ENCODE measurements at regions not wholly inside any gene's neighbourhood (a gene's known extent, or its start where the extent isn't known, plus 50 kb on each side); places are given as distances from the start of the nearest gene placed in this dataset.

DNA sequence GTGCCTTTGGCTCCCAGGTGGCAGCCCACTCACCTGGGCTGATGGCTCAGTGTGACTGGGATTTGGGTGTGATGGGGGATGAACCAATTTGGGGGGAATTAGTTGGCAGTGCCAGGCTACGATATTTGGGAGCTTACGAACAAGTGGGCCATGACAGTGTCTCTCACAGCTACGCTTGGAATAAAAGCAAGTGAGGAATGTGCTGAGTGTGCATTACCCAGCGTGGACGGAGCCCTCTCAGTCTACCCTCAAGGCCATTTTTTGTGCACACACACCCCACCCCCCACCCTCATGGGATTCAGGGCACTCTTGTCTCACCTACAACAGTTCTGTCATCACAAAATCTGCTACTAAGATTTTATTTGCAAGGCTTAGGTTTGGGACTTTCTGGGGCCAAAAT, 329.1 kb downstream of the NDFIP2 start:
- Mint-ChIP-seq H3K9me3 (peaks cover 0 to 1% of the 10 kb centered on the region in 2 donors), H3K36me3 (no peaks in the 10 kb centered on the region), H3K27ac (no peak overlapping the region)
- DNase-seq (ENCODE audit: low spot score in 2 of 2) (no peak), ATAC-seq (no peak)

DNA sequence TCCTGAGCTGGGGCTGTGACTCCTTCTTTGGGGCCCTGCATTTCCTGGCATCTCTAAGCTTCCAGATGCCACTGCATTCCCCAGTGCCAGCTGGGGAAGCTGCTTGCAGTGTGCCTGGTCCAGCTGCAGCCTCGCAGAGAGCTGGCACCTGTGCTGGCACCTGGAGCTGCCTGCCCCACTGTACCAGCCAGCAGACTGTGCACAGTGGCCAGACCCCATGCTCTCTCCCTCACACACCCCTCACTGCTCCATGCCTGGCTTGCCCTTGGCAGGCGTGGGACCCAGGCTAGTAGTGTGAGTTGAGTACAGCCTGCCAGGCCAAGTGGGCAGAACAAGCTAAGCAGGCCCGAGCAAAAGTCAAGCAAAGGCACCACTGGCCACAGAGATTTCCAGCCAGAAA, 327.5 kb downstream of the NDFIP2 start:
- H3K36me3 Mint-ChIP-seq: no peaks in the 10 kb centered on the region
- no peaks in the 10 kb centered on the region for H3K9me3 Mint-ChIP-seq
- ATAC-seq: no peak
- no peak for DNase-seq (ENCODE audit: low spot score in 2 of 2)
- no peak overlapping the region for H3K27ac Mint-ChIP-seq

GRCh38 chr13:79807554-79807953, 326.6 kb downstream of the NDFIP2 start:
- ATAC-seq (no peak), DNase-seq (ENCODE audit: low spot score in 2 of 2) (no peak)
- H3K27ac Mint-ChIP-seq: no peak overlapping the region
- H3K9me3 Mint-ChIP-seq: no peaks in the 10 kb centered on the region
- no peaks in the 10 kb centered on the region for H3K36me3 Mint-ChIP-seq

- H3K9me3 Mint-ChIP-seq: no peaks in the 10 kb centered on the region
- DNase-seq (ENCODE audit: low spot score in 2 of 2): no peak
- H3K27ac Mint-ChIP-seq: no peak overlapping the region
- ATAC-seq: no peak
- no peaks in the 10 kb centered on the region for H3K36me3 Mint-ChIP-seq
Observed at GRCh38 chr13:79806821-79807220, 325.9 kb downstream of the NDFIP2 start.

DNA sequence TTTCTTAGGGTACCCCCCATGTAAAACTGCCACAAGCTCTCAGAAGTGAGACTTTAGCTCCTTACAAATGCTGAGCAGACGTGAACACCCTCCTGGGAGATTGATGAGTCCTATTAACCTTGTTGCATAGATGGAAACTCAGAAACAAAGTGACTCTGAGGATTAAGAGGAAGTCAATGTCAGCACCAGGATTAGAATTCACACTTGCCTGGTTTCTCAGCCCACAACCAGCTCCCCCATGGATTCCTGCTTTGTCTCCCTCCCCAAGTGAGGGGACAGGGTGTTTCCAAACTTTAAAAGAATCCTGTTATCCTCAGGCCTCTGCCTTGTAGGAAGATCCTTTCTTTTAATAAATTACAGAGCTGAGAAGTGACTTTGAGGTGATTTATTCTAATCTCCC, 324.4 kb downstream of the NDFIP2 start:
- Mint-ChIP-seq H3K36me3 (no peaks in the 10 kb centered on the region), H3K9me3 (no peaks in the 10 kb centered on the region), H3K27ac (no peak overlapping the region)
- DNase-seq (ENCODE audit: low spot score in 2 of 2): no peak
- ATAC-seq: no peak

DNA sequence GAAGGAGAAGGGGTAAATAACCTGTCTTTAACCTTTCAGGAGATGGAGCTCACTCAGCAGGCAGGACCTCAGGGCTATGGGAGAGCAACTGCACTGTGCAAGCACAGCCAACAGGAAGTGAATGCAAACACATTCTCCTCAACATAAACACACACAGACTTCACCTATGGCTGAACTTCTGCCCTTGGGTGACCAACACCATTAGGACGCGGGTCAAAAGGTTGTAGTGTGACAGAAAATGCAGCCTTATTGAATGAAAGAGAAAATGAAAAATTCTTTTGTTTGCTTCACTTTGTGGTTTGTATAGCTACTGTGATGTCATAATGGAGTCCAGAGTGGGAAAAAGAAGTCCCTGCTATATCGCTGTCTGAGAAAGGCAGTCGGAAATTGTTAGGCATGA, 323.0 kb downstream of the NDFIP2 start:
- ATAC-seq (no peak), DNase-seq (ENCODE audit: low spot score in 2 of 2) (no peak)
- H3K27ac Mint-ChIP-seq: no peak overlapping the region
- H3K36me3 Mint-ChIP-seq: no peaks in the 10 kb centered on the region
- H3K9me3 Mint-ChIP-seq: no peaks in the 10 kb centered on the region

DNA sequence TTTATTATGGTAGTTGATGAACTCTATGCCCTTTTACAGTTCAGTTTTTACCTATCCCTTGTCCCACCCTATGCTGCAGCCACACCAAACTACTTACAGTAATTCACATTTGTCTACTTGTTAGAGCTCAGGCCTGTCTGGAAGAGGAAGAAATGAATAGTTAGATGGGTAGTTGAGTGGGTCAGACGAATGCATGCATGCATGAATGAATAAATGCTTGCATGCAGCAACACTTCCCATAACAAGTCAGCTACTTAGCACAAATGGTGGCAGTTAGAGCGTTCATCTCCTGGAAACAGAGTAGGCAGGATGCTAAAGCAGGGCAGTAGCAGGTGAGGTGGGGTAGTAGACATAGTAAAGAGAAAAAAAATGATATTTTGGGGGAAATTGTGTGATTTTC, 322.3 kb downstream of the NDFIP2 start:
- no peaks in the 10 kb centered on the region for H3K9me3 Mint-ChIP-seq
- no peak for ATAC-seq
- H3K36me3 Mint-ChIP-seq: no peaks in the 10 kb centered on the region

DNA sequence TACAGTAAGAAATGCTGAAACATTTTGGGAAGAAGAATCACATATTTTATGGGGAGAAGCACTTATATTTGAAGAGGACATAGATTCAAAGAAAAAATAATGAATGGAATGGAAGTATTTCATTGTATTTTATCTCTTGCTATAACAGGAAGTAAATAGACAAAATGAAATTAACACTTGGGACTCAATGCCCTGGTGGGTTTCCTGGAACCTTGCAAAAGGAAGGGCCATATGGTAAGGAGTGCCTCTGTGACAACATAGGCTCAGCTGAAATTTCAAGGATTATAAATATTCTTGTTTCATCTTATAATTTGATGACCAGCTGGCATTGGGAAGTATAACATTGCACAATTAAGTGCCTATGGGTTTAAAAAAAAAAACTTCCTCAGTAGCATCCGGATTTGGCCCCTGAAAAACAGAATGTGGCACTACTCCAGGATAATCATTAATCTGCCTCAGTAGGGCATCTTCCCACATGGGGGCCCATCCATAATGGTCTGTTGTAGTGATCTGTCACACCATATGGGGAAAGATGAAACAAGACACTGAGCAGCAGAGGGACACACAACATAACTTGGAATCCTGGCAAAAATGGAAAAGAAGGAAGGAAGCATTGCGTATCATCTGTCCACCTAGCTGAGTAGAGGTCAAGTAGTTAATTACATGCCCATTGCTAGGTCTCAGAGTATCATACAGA, 321.6 kb downstream of the NDFIP2 start:
- no peak for ATAC-seq
- no peaks in the 10 kb centered on the region for H3K36me3 Mint-ChIP-seq
- no peak overlapping the region for H3K27ac Mint-ChIP-seq
- no peak for DNase-seq (ENCODE audit: low spot score in 2 of 2)
- no peaks in the 10 kb centered on the region for H3K9me3 Mint-ChIP-seq

More for the DNA sequence above, 322.3 kb downstream of the NDFIP2 start:
- no peak overlapping the region for H3K27ac Mint-ChIP-seq
- DNase-seq (ENCODE audit: low spot score in 2 of 2): no peak

DNA sequence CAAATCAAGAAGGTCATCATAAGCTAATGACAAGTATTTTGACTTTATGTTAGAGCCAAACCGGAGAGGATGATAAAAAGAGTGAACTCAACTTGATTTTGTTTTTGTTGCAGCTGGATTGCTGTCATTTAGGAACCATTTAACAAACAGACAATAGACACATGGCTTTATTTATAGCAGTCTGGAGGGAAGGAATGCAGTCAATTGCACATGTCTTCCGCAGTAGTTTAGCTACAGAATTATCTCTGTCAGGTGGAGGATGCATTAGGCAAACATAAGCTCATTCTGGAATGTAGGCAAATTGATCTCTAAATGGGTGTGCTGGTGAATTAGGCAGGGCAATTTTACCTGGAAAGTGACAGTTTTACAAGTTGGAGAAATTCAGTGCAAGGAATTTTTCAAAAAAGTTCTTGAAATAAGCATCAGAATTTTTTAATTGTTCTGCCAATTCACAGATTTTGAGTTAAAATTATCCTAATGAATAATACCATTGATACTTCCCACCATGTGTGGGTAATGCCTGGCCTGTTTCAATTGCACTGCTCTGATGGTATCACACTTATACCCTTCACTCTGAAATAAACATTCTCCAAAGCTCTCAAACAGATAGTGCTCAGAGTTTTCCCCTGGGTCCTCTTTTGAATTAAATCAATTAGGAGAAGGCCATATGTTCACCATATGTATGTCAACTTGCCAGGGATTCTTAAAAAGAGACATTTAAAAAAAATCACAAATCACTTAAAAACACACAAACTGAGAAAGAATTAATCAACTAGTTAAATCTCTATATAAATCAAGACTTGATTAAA, 318.3 kb downstream of the NDFIP2 start:
- Mint-ChIP-seq H3K27ac (no peak overlapping the region), H3K36me3 (no peaks in the 10 kb centered on the region), H3K9me3 (no peaks in the 10 kb centered on the region)
- ATAC-seq: no peak
- DNase-seq (ENCODE audit: low spot score in 2 of 2): no peak

DNA sequence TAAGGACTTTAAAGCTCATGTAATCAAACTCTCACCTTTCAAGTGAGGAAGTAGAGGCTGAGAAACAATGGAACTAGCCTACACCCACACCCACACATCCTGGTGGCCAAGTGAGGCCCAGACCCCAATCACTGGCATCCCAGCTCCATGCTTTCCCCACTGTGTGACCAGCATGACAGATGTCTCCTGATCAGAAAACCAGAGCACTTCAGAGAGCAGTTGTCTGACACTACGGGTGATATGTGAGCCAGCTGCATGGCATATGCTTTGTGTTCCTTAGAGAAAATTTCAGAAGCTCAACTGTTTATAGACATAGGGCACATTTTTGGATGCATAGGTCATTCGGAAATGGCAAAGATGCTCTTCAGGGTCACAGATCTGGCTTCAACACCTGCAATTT, 315.2 kb downstream of the NDFIP2 start:
- Mint-ChIP-seq H3K9me3 (peaks cover 0 to 4% of the 10 kb centered on the region in 2 donors), H3K36me3 (no peaks in the 10 kb centered on the region), H3K27ac (no peak overlapping the region)
- DNase-seq (ENCODE audit: low spot score in 2 of 2): no peak
- no peak for ATAC-seq

DNA sequence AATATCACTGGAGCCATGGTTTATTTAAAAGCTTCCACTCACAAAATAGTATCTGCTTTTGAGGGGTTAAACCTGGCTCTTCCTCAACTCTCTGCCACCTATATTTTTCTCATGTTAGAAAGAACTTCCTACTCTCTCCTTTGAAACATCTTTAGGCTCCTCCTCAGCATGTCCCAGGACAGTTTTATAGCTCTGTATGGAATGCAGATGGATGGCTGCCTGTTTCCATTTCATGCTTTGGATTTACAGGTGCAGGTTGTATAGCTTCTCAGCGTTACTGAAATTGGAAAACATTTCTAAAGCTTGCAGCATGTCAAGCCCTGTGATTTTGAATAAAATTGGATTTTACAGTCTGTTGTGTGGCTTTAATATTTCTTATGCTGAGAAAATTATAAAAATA, 314.0 kb downstream of the NDFIP2 start:
- no peak for DNase-seq (ENCODE audit: low spot score in 2 of 2)

GRCh38 chr13:79792716-79793115, 311.8 kb downstream of the NDFIP2 start:
- Mint-ChIP-seq H3K27ac (no peak overlapping the region), H3K9me3 (peaks cover 0 to 9% of the 10 kb centered on the region in 2 donors), H3K36me3 (no peaks in the 10 kb centered on the region)
- ATAC-seq (no peak), DNase-seq (ENCODE audit: low spot score in 2 of 2) (no peak)

More for the DNA sequence above, 314.0 kb downstream of the NDFIP2 start:
- no peak for ATAC-seq
- H3K36me3 Mint-ChIP-seq: no peaks in the 10 kb centered on the region
- no peak overlapping the region for H3K27ac Mint-ChIP-seq
- H3K9me3 Mint-ChIP-seq: peaks cover 0 to 4% of the 10 kb centered on the region in 2 donors

DNA sequence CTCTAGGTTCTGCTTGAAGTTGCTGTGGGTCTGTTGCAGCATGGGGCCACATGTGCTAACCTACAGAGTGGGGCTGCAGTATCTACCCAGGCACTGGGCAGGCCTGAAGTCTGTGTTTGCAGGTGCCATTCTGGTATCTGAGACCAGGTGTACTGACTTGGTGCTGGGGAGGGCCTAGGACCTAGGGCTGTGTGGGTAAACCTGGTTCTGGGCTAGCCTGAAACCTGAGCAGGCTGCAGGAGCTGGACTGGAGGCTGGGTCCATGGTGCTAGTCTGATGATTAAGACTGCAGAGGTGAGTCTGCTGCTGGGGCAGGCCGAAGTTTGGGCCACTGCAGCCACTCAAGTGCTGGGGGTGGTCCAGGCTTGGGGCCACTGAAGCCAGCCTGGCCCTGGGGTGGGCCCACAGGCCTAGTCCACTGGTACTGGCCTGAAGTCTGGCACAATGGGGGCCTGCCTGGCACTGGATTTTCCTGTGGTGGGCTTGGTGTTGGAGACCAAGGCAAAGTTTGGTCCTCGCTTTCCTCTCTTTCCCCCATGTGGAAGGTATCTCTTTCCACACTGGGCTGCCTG, 310.6 kb downstream of the NDFIP2 start:
- DNase-seq (ENCODE audit: low spot score in 2 of 2) (no peak), ATAC-seq (no peak)
- peak overlapping the region in 1 of 2 donors; percentile 31 for H3K27ac Mint-ChIP-seq
- H3K36me3 Mint-ChIP-seq: no peaks in the 10 kb centered on the region
- H3K9me3 Mint-ChIP-seq: peaks cover 0 to 9% of the 10 kb centered on the region in 2 donors

DNA sequence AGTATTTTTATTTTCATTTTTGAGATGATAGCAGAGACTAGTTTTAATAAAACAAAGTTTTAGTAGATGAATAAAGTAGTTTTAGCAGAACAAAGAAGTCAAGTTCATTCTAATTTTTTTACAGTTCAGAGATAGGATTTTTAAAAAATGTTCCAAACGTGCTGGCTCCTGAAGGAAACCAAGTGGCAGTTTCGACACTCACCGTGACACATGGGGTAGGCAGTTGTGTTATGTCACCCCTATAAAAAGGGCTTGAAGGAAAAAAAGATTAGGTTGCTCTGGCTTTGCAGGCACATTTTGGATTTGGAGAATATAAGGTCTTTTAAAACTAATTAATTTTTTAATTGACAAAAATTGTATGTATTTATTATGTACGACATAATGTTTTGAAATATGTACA, 305.2 kb downstream of the NDFIP2 start:
- Mint-ChIP-seq H3K36me3 (no peaks in the 10 kb centered on the region), H3K27ac (no peak overlapping the region), H3K9me3 (peaks cover 0 to 5% of the 10 kb centered on the region in 2 donors)
- ATAC-seq (no peak), DNase-seq (ENCODE audit: low spot score in 2 of 2) (no peak)

DNA sequence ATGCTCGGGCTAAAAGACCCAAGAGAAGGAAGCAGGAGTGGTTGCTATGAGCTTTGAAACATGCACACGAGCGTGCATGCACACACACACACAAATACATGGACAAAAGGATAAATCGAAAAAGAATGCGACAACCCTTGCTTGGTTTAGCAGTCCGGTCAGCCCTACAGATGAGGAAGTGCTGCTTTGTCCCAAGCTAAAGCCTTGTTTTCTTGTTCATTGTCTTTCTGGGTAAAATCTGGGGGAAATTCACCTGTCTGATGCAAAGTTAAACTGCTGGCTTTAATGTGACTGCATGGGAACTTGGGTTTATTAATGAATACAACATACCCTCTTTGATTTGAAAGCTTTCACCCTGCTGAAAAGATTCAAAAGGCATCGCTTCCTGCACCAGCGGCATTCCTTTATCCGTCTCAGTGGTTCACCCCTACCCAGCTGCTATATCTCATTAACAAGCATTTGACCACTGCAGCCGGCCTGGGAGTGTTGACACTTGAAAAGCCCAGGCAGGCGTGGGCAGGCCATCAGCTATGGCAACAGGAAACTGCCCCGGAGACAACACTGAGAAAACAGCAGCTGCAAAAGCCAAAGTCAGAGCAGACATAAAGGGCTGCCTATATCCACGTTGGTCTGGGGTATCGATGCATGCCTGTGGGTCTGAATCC, 301.7 kb downstream of the NDFIP2 start:
- ATAC-seq (no peak), DNase-seq (ENCODE audit: low spot score in 2 of 2) (no peak)
- Mint-ChIP-seq H3K36me3 (no peaks in the 10 kb centered on the region), H3K27ac (no peak overlapping the region), H3K9me3 (no peaks in the 10 kb centered on the region)

DNA sequence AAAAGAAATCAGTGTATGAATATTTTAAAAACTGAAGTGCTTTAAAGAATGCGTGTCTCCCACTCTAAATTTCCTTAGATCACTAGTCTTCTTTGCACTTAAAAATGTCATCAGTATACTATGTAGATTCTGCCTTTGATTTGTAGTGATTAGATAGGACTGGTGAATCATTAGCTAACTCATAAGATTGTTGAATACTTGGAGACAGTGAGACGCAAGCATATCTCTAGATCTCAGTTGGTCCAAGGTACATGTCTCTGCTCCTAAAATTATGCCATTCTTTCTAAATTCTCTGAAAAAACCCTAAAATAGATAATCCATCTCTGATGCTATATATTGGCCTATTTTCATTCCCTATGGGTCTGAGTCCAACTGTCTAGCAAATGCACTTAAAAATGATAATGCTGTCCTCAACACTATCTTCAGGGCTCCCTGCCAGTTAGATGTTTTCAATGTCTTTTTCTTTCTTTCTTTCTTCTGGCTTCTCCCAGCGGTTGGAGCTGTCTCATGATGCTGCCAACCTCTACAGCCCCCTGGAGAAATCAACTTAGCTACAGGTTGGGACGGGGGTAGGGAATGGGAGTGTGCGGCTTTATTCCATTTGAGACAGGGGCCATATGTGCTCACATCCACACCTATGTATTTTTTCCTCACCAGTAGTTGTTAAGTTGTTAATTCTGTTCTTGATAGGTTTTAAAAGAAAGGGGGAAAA, 301.0 kb downstream of the NDFIP2 start:
- DNase-seq (ENCODE audit: low spot score in 2 of 2) (no peak), ATAC-seq (no peak)
- H3K27ac Mint-ChIP-seq: no peak overlapping the region
- no peaks in the 10 kb centered on the region for H3K9me3 Mint-ChIP-seq
- no peaks in the 10 kb centered on the region for H3K36me3 Mint-ChIP-seq

GRCh38 chr13:79780240-79780639, 299.3 kb downstream of the NDFIP2 start:
- DNase-seq (ENCODE audit: low spot score in 2 of 2) (no peak), ATAC-seq (no peak)
- H3K27ac Mint-ChIP-seq: no peak overlapping the region
- no peaks in the 10 kb centered on the region for H3K36me3 Mint-ChIP-seq
- H3K9me3 Mint-ChIP-seq: no peaks in the 10 kb centered on the region

Measured in activated naive CD4-positive, alpha-beta T cell treated with anti-CD3 and anti-CD28 coated beads, Interleukin-2, amount 50 U/mL, for 72 hours (primary cell).